ENCODE measurements at regions not wholly inside any gene's neighbourhood (a gene's known extent, or its start where the extent isn't known, plus 50 kb on each side); places are given as distances from the start of the nearest gene placed in this dataset.

GRCh38 chr17:72409405-72410002 is 288.7 kb downstream of the SOX9 start:
- TF ChIP-seq CTCF (conservative IDR thresholded peaks at IDR 0.05; ENCODE audit: low read depth in 2 of 2) = no peak
- no peak for TF ChIP-seq POLR2AphosphoS5 (IDR thresholded peaks at IDR 0.05; ENCODE audit: low read depth)
- TF ChIP-seq EZH2 (IDR thresholded peaks at IDR 0.05; ENCODE audit: low read depth, unreplicated experiment) = no peak
- no peak for TF ChIP-seq REST (IDR thresholded peaks at IDR 0.05; ENCODE audit: unreplicated experiment)
- no peak for TF ChIP-seq EZH2phosphoT487 (IDR thresholded peaks at IDR 0.05; ENCODE audit: unreplicated experiment)
- TF ChIP-seq CREB1 (CRISPR knock-in tag; IDR thresholded peaks at IDR 0.05; ENCODE audit: low read depth) = no peak

Measured in GM23338 (cell line).